HepG2 (cell line): ENCODE measurements at regions not wholly inside any gene's neighbourhood (a gene's known extent, or its start where the extent isn't known, plus 50 kb on each side); places are given as distances from the start of the nearest gene placed in this dataset.
"Not testable (repeated sequence)": the region's sequence is repeated elsewhere in the genome, so short reads cannot be mapped to it uniquely, and the experiment has no call there.

Source experiments
- ATAC-seq: fragments of 200-7000 bp; cut with Tn5 transposase; 3 replicates; pipeline ENCODE4 v1.9.1; 2020; ENCODE audit warnings: mild to moderate bottlenecking, moderate library complexity
- BruUV-seq: library from RNA; stranded (reverse); fragments of 400-500 nt; replicated peaks from 2 replicates; lab custom pipeline; 2021; lab: Mats Ljungman, UMichigan
- CTCF ChIA-PET: fragments of 300-600 bp; formaldehyde crosslinking; extraction: SDS; loops from one replicate; lab custom pipeline; 2021; ENCODE audit warnings: low total read pairs, inconsistent platforms, low intra/inter-chr PET ratio; lab: Yijun Ruan, JAX
- POLR2A ChIA-PET: fragments of 350-600 bp; sonication (Branson Sonifier 250); formaldehyde crosslinking; loops from one replicate; lab custom pipeline; 2020; ENCODE audit warnings: antibody characterized with exemption, inconsistent platforms; lab: Yijun Ruan, JAX
- DNase-seq: peaks from one replicate; pipeline ENCODE4 v3.0.0-alpha.2; 2015; ENCODE audit warnings: low spot score
- FAIRE-seq: peaks from 3 replicates; lab custom pipeline; 2011; peaks lifted over from hg19 to GRCh38; lab: Jason Lieb, UNC
- H2AFZ ChIP-seq: one replicate; pipeline ENCODE4 v1.6.1; 2011; ENCODE audit warnings: low read length, inconsistent platforms
- H3K27ac ChIP-seq: fragments of 300-600 bp; 3 replicates; pipeline ENCODE4 v1.8.0; 2011; ENCODE audit warnings: mixed run types, mild to moderate bottlenecking, mixed read lengths, low read length, inconsistent platforms; ENCODE audit not compliant: insufficient read depth; ENCODE audit errors: extremely low read length
- H3K27me3 ChIP-seq, 2 experiments: fragments of 200-600 bp in 1 of 2; 2 replicates in 1 of 2; 3 replicates in 1 of 2; pipeline versions ENCODE4 v1.6.0 to v1.8.0; 2011; ENCODE audit warnings: low read length in 2 of 2, mild to moderate bottlenecking in 2 of 2, moderate library complexity in 2 of 2, inconsistent platforms in 1 of 2; ENCODE audit not compliant: insufficient read depth in 2 of 2, control insufficient read depth in 1 of 2
- H3K36me3 ChIP-seq, 2 experiments: fragments of 200-600 bp in 1 of 2; replicated peaks in 1 of 2; 2 replicates in 1 of 2; 3 replicates in 1 of 2; pipeline versions ENCODE4 v1.5.1 to v1.8.0; 2011; ENCODE audit warnings: low read length in 2 of 2, inconsistent platforms in 1 of 2; ENCODE audit not compliant: insufficient read depth in 2 of 2, control insufficient read depth in 1 of 2
- H3K4me1 ChIP-seq: 2 replicates; pipeline ENCODE4 v1.5.1; 2012; ENCODE audit warnings: low read length, inconsistent platforms; ENCODE audit not compliant: insufficient read depth
- H3K4me2 ChIP-seq: 2 replicates; pipeline ENCODE4 v1.6.0; 2011; ENCODE audit warnings: low read depth, low read length, inconsistent platforms
- H3K4me3 ChIP-seq, 3 experiments: fragments of 200-600 bp in 1 of 3; sonication (generic), shearing (Covaris generic) in 1 of 3; replicated peaks in 1 of 3; 2 replicates each; pipeline ENCODE4 v1.5.1; 2011 to 2016; ENCODE audit warnings: low read length in 3 of 3, inconsistent platforms in 2 of 3, low read depth in 2 of 3, mild to moderate bottlenecking in 2 of 3, control low read depth in 1 of 3, mixed read lengths in 1 of 3; ENCODE audit not compliant: insufficient read depth in 1 of 3
- H3K79me2 ChIP-seq: one replicate; pipeline ENCODE4 v1.6.1; 2011; ENCODE audit warnings: low read length, inconsistent platforms; ENCODE audit not compliant: insufficient read depth
- H3K9ac ChIP-seq: 2 replicates; pipeline ENCODE4 v1.6.0; 2011; ENCODE audit warnings: mild to moderate bottlenecking, low read depth, low read length, inconsistent platforms; ENCODE audit not compliant: insufficient read depth
- H3K9me3 ChIP-seq: 2 replicates; pipeline ENCODE4 v1.5.1; 2012; ENCODE audit warnings: mild to moderate bottlenecking, low read length
- H4K20me1 ChIP-seq: 2 replicates; pipeline ENCODE4 v1.6.0; 2011; ENCODE audit warnings: inconsistent platforms, mild to moderate bottlenecking, low read length, moderate library complexity; ENCODE audit not compliant: insufficient read depth
- CEBPZ ChIP-seq: IDR thresholded peaks from 2 replicates; pipeline ENCODE4 v1.6.1; 2012; ENCODE audit warnings: low read length, improper control_type of control experiment
- ZKSCAN1 ChIP-seq: fragments of 150-350 bp; IDR thresholded peaks from 2 replicates; pipeline ENCODE4 v1.6.1; 2014; ENCODE audit warnings: low read length
- WGBS: methylation state at CpG from one replicate; pipeline ENCODE4 v1.1.6; 2017; ENCODE audit warnings: low lambda C conversion rate; 5-methylcytosine and 5-hydroxymethylcytosine counted together
- in situ Hi-C: cut with HindIII; loops from 2 replicates; pipeline ENCODE4 v1.10.0; 2017; ENCODE audit warnings: low pct_unique_long_range_greater_than_20kb; ENCODE audit not compliant: extremely low pct_ligation_motif_present
- intact Hi-C: fragments of 100-400 bp; cut with micrococcal nuclease; formaldehyde crosslinking; loops from one replicate; pipeline ENCODE4 v1.10.0; 2022; ENCODE audit not compliant: unreplicated experiment

GRCh38 chr2:131635611-131636010 lies 107.9 kb downstream of the CCDC74A start (continued):
- TF ChIP-seq CEBPZ (no peak), ZKSCAN1 (no peak)

GRCh38 chr2:131636704-131637308 lies 109.1 kb downstream of the CCDC74A start:
- H3K4me3 ChIP-seq, BruUV-seq, H3K4me2 ChIP-seq, H2AFZ ChIP-seq, DNase-seq, POLR2A ChIA-PET, H4K20me1 ChIP-seq, H3K9ac ChIP-seq, H3K79me2 ChIP-seq, intact Hi-C loops, H3K27ac ChIP-seq, in situ Hi-C loops, CTCF ChIA-PET, H3K9me3 ChIP-seq, FAIRE-seq, H3K36me3 ChIP-seq, H3K4me1 ChIP-seq, ATAC-seq, H3K27me3 ChIP-seq: not testable (repeated sequence)
- 14% methylated on average over 4 of the region's 7 CpGs for WGBS

- in situ Hi-C loops, H3K79me2 ChIP-seq, H3K27me3 ChIP-seq, H3K9me3 ChIP-seq, DNase-seq, H3K4me1 ChIP-seq, FAIRE-seq, ATAC-seq, H3K36me3 ChIP-seq, intact Hi-C loops, H3K27ac ChIP-seq, H4K20me1 ChIP-seq, BruUV-seq, H3K9ac ChIP-seq, H2AFZ ChIP-seq, H3K4me2 ChIP-seq, POLR2A ChIA-PET, CTCF ChIA-PET, H3K4me3 ChIP-seq: not testable (repeated sequence)
- 2% methylated on average over 4 of the region's 4 CpGs for WGBS
Observed at GRCh38 chr2:131639001-131639620, 111.4 kb downstream of the CCDC74A start.
